Cardiac fibroblast (primary cell): ENCODE measurements at regions not wholly inside any gene's neighbourhood (a gene's known extent, or its start where the extent isn't known, plus 50 kb on each side); places are given as distances from the start of the nearest gene placed in this dataset.

Experiments
- DNase-seq, 2 donors: peaks; one replicate each; pipeline versions ENCODE4 v3.0.0 to v3.0.0-alpha.2; 2010; ENCODE audit warnings: low read depth in 2 of 2
- H3K4me3 ChIP-seq, 2 donors: replicated peaks in 1 of 2; 1 replicate in 1 of 2; 2 replicates in 1 of 2; pipeline ENCODE4 v1.5.1; 2011; ENCODE audit warnings: low read depth in 2 of 2, low read length in 2 of 2, mild to moderate bottlenecking in 2 of 2, moderate library complexity in 1 of 2
- CTCF ChIP-seq: IDR thresholded peaks from one replicate; pipeline ENCODE4 v1.5.1; 2011; ENCODE audit warnings: low read depth, mild to moderate bottlenecking, low read length, inconsistent platforms

DNA sequence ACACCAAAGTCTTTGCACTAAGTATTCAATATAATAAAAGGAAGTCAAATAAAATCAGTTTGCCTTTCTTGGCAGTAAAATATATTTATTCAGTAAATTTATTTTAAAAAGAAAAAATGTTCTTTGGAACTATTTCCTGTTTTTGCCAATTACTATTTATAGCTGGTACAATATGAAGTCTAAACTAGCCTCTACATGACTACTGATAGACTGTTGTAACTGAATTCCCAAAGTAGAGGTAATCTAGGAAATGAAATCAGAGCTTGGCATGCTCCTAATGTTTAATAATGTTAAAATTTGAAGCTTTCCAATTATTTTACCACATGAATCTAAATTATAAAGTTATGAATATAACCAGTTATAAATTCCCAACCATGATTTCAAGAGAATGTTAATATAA is 385.5 kb downstream of the SEMA3D start:
- no peak overlapping the region for H3K4me3 ChIP-seq
- TF ChIP-seq CTCF = no peak
- peak; percentile 14 to 24 for DNase-seq

GRCh38 chr7:84800846-84801245 is 386.0 kb downstream of the SEMA3D start:
- TF ChIP-seq CTCF = no peak
- no peak overlapping the region for H3K4me3 ChIP-seq
- no peak for DNase-seq

- H3K4me3 ChIP-seq = no peak overlapping the region
- no peak for TF ChIP-seq CTCF
- peak; percentile 2 to 44 for DNase-seq
Observed at GRCh38 chr7:84799106-84799505, 387.8 kb downstream of the SEMA3D start.

DNA sequence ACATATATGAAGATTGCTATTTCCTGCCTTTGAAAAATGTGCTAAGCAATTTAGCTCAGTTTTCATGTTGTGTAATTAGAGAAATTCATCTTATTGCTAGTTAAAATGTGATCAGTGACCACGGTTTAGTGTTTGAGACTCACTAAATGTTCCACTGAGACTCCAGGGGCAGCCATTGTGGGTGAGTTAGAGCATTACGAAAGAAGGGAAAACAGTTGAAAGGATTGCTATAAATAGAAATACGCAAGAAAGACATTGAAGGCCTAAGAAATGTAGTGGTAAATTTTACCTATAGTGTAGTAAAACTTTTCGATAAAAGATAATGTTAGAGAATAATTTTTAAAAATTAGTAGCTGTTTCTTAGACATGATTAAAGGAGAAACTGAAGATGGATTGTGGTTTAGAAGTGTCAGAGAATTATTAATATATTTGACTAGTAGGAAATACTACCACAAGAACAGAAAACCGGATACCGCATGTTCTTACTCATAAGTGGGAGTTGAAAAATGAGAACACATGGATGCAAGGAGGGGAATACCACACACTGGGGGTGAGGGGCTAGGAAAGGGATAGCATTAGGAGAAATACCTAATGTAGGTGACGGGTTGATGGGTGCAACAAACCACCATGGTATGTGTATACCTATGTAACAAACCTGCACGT is 394.5 kb downstream of the SEMA3D start:
- DNase-seq = peak in 1 of 2 donors; percentile 21
- TF ChIP-seq CTCF = no peak
- H3K4me3 ChIP-seq = no peak overlapping the region

DNA sequence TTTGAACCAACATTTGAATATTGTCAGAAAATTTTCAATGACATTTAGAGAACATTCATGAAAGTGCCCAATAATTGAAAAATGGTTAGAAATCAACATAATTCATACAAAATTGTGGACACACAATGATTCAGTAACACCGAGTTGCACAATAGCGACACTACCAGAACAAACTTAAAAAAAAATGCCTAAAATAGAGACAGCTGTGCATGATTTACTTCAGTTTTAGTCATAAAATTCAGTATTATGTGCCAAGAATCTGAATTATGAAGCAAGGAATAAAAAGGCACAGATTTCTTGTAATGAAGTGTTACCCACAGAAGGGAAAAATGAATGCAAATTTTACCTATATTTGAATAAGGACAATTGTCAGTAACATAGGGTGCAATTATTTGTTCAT is 396.0 kb downstream of the SEMA3D start:
- DNase-seq = peak; percentile 79 to 90
- TF ChIP-seq CTCF = no peak
- H3K4me3 ChIP-seq = no peak overlapping the region

GRCh38 chr7:84786073-84786472 is 400.8 kb downstream of the SEMA3D start:
- no peak for DNase-seq
- no peak for TF ChIP-seq CTCF
- H3K4me3 ChIP-seq = no peak overlapping the region

GRCh38 chr7:84784450-84784849 is 402.4 kb downstream of the SEMA3D start:
- TF ChIP-seq CTCF = no peak
- DNase-seq = no peak
- H3K4me3 ChIP-seq = no peak overlapping the region
